HFFc6 (cell line): ENCODE measurements at regions not wholly inside any gene's neighbourhood (a gene's known extent, or its start where the extent isn't known, plus 50 kb on each side); places are given as distances from the start of the nearest gene placed in this dataset.
"Not testable (repeated sequence)": the region's sequence is repeated elsewhere in the genome, so short reads cannot be mapped to it uniquely, and the experiment has no call there.

Experiments
- DNase-seq: peaks from one replicate; pipeline ENCODE4 v3.0.0-alpha.2; 2018
- H3K27ac Mint-ChIP-seq: 2 replicates; pipeline ENCODE4 v1.8.0; 2020; ENCODE audit warnings: mild to moderate bottlenecking, mixed read lengths
- H3K27me3 Mint-ChIP-seq: 2 replicates; pipeline ENCODE4 v1.8.0; 2021; ENCODE audit warnings: mild to moderate bottlenecking, moderate library complexity, mixed read lengths; ENCODE audit not compliant: insufficient read depth
- H3K36me3 Mint-ChIP-seq: 2 replicates; pipeline ENCODE4 v1.8.0; 2021; ENCODE audit warnings: low read depth, mixed read lengths
- H3K4me1 Mint-ChIP-seq: 2 replicates; pipeline ENCODE4 v1.8.0; 2020; ENCODE audit warnings: low read depth, mixed read lengths
- H3K4me3 Mint-ChIP-seq: 2 replicates; pipeline ENCODE4 v1.8.0; 2020; ENCODE audit warnings: mild to moderate bottlenecking, moderate library complexity, mixed read lengths
- H3K9me3 Mint-ChIP-seq: 2 replicates; pipeline ENCODE4 v1.8.0; 2020; ENCODE audit warnings: mild to moderate bottlenecking, mixed read lengths
- TF ChIP-seq, protein P1 (sequence below): fragments of 200-600 bp; sonication (generic); IDR thresholded peaks from 2 replicates; pipeline ENCODE4 v1.5.0; 2021; ENCODE audit warnings: antibody characterized with exemption, mild to moderate bottlenecking

DNA sequence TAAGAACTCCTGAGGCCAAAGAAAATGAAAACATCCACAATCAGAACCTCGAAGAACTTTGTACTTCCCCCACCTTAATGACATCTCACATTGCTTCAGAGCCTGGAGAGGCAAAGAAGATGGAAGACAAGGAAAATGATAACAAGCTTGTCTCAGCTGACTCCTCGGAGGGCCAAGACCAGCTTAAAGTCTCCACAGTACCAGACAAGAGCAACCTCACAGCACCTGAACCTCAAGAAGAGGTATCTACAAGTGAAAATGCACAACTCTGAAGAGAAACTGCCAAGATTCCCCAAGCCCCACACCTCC is 97.5 kb downstream of the HNRNPD start:
- no peak overlapping the region for H3K27ac Mint-ChIP-seq
- DNase-seq: no peak
- H3K27me3 Mint-ChIP-seq: peaks cover 19% of the 10 kb centered on the region
- H3K36me3 Mint-ChIP-seq: no peaks in the 10 kb centered on the region
- H3K4me3 Mint-ChIP-seq: no peak overlapping the region
- TF ChIP-seq, protein P1, sequence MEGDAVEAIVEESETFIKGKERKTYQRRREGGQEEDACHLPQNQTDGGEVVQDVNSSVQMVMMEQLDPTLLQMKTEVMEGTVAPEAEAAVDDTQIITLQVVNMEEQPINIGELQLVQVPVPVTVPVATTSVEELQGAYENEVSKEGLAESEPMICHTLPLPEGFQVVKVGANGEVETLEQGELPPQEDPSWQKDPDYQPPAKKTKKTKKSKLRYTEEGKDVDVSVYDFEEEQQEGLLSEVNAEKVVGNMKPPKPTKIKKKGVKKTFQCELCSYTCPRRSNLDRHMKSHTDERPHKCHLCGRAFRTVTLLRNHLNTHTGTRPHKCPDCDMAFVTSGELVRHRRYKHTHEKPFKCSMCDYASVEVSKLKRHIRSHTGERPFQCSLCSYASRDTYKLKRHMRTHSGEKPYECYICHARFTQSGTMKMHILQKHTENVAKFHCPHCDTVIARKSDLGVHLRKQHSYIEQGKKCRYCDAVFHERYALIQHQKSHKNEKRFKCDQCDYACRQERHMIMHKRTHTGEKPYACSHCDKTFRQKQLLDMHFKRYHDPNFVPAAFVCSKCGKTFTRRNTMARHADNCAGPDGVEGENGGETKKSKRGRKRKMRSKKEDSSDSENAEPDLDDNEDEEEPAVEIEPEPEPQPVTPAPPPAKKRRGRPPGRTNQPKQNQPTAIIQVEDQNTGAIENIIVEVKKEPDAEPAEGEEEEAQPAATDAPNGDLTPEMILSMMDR: no peak
- H3K4me1 Mint-ChIP-seq: no peaks in the 10 kb centered on the region
- H3K9me3 Mint-ChIP-seq: no peaks in the 10 kb centered on the region

DNA sequence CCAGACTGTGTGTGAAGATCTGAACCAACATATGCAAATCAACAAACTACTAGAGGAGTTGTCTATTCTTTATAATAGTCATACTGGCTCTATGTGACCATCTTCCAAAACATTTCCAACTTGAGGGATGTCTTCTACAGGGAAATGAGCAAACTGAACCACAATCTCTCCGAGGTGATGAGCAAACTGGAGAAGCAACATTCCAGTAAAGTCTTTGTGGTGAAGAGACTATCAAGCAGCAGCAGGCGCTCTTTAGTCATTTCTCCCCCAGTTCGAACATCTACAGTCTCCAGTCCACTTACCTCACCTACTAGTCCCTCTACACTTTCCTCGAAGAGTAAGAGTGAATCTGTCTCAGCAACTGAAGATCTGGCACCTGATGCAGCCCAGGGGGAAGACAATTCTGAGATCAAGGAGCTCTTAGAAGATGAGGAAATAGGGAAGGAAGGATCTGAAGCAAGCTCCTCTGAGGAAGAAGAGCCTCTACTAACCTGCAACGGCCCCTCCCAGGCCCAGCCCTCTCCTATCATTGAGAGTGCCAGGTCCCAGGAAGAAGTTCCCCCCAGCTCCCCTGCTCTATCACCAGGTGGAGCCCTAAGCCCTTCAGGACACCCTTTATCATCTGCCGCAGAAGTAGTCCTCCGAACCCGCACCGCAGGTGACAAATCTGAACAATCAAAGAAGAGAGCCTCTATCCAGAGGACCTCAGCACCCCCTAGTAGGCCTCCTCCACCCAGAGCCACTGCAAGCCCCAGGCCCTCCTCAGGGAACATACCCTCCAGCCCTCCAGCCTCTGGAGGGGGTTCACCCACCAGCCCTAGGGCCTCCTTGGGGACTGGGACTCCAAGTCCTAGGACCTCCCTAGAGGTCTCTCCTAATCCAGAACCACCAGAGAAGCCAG is 98.1 kb downstream of the HNRNPD start:
- H3K4me1 Mint-ChIP-seq: no peaks in the 10 kb centered on the region
- no peak overlapping the region for H3K4me3 Mint-ChIP-seq
- TF ChIP-seq, protein P1: no peak
- DNase-seq: no peak
- H3K27me3 Mint-ChIP-seq: peaks cover 19% of the 10 kb centered on the region
- no peaks in the 10 kb centered on the region for H3K9me3 Mint-ChIP-seq
- no peak overlapping the region for H3K27ac Mint-ChIP-seq
- no peaks in the 10 kb centered on the region for H3K36me3 Mint-ChIP-seq

DNA sequence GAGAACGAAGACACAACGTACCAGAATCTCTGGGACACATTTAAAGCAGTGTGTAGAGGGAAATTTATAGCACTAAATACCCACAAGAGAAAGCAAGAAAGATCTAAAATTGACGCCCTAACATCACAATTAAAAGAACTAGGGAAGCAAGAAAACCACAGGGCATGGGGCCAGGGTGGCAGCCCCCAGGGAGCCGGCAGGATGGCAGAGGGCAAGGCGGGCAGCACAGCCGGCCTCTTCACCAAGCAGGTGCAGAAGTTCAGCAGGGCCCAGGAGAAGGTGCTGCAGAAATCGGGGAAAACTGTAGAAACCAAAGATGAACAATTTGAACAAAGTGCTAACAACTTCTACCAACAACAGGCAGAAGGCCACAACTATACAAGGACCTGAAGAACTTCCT is 99.1 kb downstream of the HNRNPD start:
- not testable (repeated sequence) for H3K9me3 Mint-ChIP-seq, DNase-seq, H3K27ac Mint-ChIP-seq, H3K4me3 Mint-ChIP-seq, H3K4me1 Mint-ChIP-seq, H3K36me3 Mint-ChIP-seq
- H3K27me3 Mint-ChIP-seq: peaks cover 19% of the 10 kb centered on the region

DNA sequence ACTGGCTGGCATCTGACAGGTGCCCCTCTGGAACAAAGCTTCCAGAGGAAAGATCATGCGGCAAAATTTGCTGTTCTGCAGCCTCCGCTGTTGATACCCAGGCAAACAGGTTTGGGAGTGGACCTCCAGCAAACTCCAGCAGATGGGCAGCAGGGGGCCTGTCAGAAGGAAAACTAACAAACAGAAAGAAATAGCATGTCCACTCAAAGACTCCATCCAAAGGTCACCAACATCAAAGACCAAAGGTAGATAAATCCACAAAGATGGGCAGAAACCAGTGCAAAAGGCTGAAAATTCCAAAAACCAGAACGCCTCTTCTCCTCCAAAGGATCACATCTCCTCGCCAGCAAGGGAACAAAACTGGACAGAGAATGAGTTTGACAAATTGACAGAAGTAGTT is 101.3 kb downstream of the HNRNPD start:
- not testable (repeated sequence) for H3K4me3 Mint-ChIP-seq, DNase-seq, H3K9me3 Mint-ChIP-seq, H3K36me3 Mint-ChIP-seq, H3K27ac Mint-ChIP-seq, H3K4me1 Mint-ChIP-seq
- peaks cover 17% of the 10 kb centered on the region for H3K27me3 Mint-ChIP-seq

DNA sequence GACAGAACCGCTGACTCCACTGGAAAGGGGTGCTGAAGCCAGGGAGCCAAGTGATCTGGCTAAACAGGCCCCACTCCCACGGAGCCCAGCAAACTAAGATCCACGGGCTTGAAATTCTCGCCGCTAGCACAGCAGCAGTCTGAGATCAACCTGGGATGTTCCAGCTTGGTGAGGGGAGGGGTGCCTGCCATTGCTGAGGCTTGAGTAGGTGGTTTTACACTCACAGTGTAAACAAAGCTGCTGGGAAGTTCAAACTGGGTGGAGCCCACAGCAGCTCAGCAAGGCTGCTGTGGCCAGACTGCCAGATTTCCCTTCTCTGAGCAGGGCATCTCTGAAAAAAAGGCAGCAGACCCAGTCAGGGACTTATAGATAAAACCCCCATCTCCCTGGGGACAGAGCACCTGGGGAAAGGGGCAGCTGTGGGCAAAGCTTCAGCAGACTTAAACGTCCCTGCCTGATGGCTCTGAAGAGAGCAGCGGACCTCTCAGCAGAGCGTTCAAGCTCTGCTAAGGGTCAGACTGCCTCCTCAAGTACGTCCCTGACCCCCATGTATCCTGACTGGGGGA is 101.8 kb downstream of the HNRNPD start:
- peaks cover 17% of the 10 kb centered on the region for H3K27me3 Mint-ChIP-seq
- H3K4me3 Mint-ChIP-seq, H3K27ac Mint-ChIP-seq, H3K36me3 Mint-ChIP-seq, H3K9me3 Mint-ChIP-seq, H3K4me1 Mint-ChIP-seq, DNase-seq: not testable (repeated sequence)

DNA sequence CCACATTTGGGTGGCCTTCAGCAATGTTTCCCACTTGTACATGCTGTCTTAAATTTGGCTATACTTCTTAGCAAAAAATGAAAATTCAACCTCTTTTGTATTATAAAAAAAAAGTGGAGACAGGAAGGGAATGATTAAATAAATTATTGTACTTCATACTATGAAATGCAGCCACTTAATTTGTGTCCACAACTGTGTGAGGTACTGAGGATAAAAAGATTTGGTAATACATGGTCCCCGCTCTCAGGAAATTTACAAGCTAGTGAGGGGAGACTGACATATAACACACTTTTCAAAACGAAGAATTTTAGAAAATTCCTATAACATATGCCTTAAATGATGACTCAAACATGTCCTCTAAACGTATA is 105.0 kb downstream of the HNRNPD start:
- H3K36me3 Mint-ChIP-seq: no peaks in the 10 kb centered on the region
- H3K27ac Mint-ChIP-seq: no peak overlapping the region
- DNase-seq: no peak
- peaks cover 4% of the 10 kb centered on the region; the same call in 1 of the 2 replicates for H3K27me3 Mint-ChIP-seq
- no peak overlapping the region for H3K4me3 Mint-ChIP-seq
- TF ChIP-seq, protein P1: no peak; the same call in none of the 2 replicates
- H3K9me3 Mint-ChIP-seq: no peaks in the 10 kb centered on the region
- no peaks in the 10 kb centered on the region for H3K4me1 Mint-ChIP-seq

DNA sequence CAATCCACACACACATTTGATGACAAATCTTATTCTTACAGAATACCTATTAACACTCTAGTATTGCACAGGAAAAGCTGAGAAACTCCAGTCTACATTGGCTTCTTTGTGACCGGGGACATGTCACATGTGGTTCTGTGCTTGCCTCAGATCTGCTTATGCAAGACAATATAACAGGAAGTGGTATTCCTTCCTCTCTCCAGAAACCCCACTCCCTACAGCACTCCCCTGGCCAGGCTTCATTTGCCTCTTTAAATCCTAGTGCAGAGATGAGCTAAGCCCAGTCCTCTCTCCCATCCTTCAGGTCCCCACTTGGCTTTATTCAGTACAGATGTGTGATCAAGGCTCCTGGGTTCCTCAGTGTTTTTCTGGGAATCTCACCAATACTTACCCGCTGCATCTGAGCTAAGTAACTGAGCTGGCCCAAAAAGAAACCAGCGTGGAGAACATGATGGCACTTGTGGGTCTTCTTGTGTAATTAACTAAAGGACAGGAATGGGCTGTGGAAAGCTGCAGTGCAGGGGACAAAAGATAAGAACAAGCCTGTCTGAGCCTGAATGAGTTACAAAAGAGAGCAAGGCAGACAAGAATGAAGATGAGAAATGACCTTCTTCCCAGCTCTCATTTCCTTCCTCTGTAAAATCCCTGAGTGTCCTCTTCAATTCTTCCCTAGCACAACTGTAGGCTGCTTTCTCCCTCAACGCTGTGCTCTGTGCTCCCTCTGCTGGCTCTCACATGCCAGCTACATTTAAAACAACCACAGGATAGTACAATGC is 105.6 kb downstream of the HNRNPD start:
- Mint-ChIP-seq H3K9me3 (no peaks in the 10 kb centered on the region), H3K4me3 (no peak overlapping the region)
- TF ChIP-seq, protein P1: peak; percentile 81

More for the DNA sequence above, 105.6 kb downstream of the HNRNPD start:
- DNase-seq: peak; percentile 38
- Mint-ChIP-seq H3K27me3 (peaks cover 4% of the 10 kb centered on the region), H3K36me3 (no peaks in the 10 kb centered on the region), H3K27ac (no peak overlapping the region), H3K4me1 (no peaks in the 10 kb centered on the region)
